HCT116 (cell line): ENCODE measurements at regions not wholly inside any gene's neighbourhood (a gene's known extent, or its start where the extent isn't known, plus 50 kb on each side); places are given as distances from the start of the nearest gene placed in this dataset.

Experiments
- ATAC-seq: fragments of 200-7000 bp; cut with Tn5 transposase; 2 replicates; pipeline ENCODE4 v1.9.1; 2020; ENCODE audit warnings: mild to moderate bottlenecking, moderate library complexity
- BruUV-seq: library from RNA; stranded (reverse); fragments of 400-500 nt; replicated peaks from 2 replicates; lab custom pipeline; 2021; lab: Mats Ljungman, UMichigan
- CTCF ChIA-PET: fragments of 300-600 bp; sonication (Branson Sonifier 250); formaldehyde crosslinking; loops from one replicate; lab custom pipeline; 2021; ENCODE audit warnings: antibody characterized with exemption; lab: Charles Lee
- POLR2A ChIA-PET: fragments of 300-600, 350-600 bp; sonication (Branson Sonifier 250); formaldehyde crosslinking; loops from one replicate; lab custom pipeline; 2021; ENCODE audit warnings: antibody characterized with exemption; lab: Charles Lee
- RAD21 ChIA-PET, 2 experiments: fragments of 300-600 bp; sonication (Branson Sonifier 250); formaldehyde crosslinking; loops; one replicate each; lab custom pipeline; 2023; ENCODE audit warnings: low total read pairs in 2 of 2; ENCODE audit not compliant: uncharacterized antibody in 2 of 2, unreplicated experiment in 2 of 2, low non-redundant PET in 1 of 2; lab: Charles Lee
- DNase-seq: peaks from one replicate; pipeline ENCODE4 v3.0.0-alpha.2; 2010; ENCODE audit warnings: low read depth, low spot score
- H2AFZ ChIP-seq: fragments of 200-600 bp; shearing (Covaris generic), sonication (generic); 2 replicates; pipeline ENCODE4 v1.6.1; 2017; ENCODE audit warnings: low read depth, mixed run types, mixed read lengths, antibody characterized with exemption, low read length; ENCODE audit not compliant: poor library complexity, severe bottlenecking
- H3K27ac ChIP-seq: 2 replicates; pipeline ENCODE4 v1.5.1; 2012; ENCODE audit warnings: low read depth, low read length
- H3K27me3 ChIP-seq: fragments of 200-600 bp; sonication (generic); 2 replicates; pipeline ENCODE4 v1.6.1; 2016; ENCODE audit warnings: mixed run types, low read length, mixed read lengths; ENCODE audit not compliant: insufficient read depth
- H3K36me3 ChIP-seq, 2 experiments: fragments of 200-500 bp in 1 of 2; fragments of 200-600 bp in 1 of 2; sonication (Bioruptor generic) in 1 of 2; sonication (generic) in 1 of 2; 2 replicates each; pipeline versions ENCODE4 v1.5.1 to v1.6.1; 2014 to 2016; ENCODE audit warnings: low read length in 2 of 2, inconsistent platforms in 1 of 2, mixed read lengths in 1 of 2, mixed run types in 1 of 2; ENCODE audit not compliant: insufficient read depth in 2 of 2, control insufficient read depth in 1 of 2
- H3K4me1 ChIP-seq, 2 experiments: fragments of 200-600 bp in 1 of 2; sonication (generic) in 1 of 2; 2 replicates each; pipeline versions ENCODE4 v1.5.1 to v1.6.1; 2012 to 2017; ENCODE audit warnings: low read length in 2 of 2, inconsistent platforms in 1 of 2, mild to moderate bottlenecking in 1 of 2, mixed read lengths in 1 of 2, mixed run types in 1 of 2, moderate library complexity in 1 of 2; ENCODE audit not compliant: insufficient read depth in 2 of 2, control insufficient read depth in 1 of 2
- H3K4me2 ChIP-seq: fragments of 200-600 bp; sonication (generic); 2 replicates; pipeline ENCODE4 v1.6.1; 2017; ENCODE audit warnings: mixed run types, low read length, mixed read lengths
- H3K4me3 ChIP-seq, 2 experiments: fragments of 200-600 bp in 1 of 2; sonication (generic) in 1 of 2; replicated peaks in 1 of 2; 2 replicates each; pipeline ENCODE4 v1.5.1; 2011 to 2016; ENCODE audit warnings: low read length in 2 of 2, control low read depth in 1 of 2, low read depth in 1 of 2, mild to moderate bottlenecking in 1 of 2, mixed read lengths in 1 of 2, mixed run types in 1 of 2
- H3K79me2 ChIP-seq: fragments of 200-600 bp; sonication (generic); 2 replicates; pipeline ENCODE4 v1.6.1; 2017; ENCODE audit warnings: mild to moderate bottlenecking, mixed run types, low read length, moderate library complexity, mixed read lengths; ENCODE audit not compliant: insufficient read depth
- H3K9ac ChIP-seq: fragments of 200-600 bp; sonication (generic); 2 replicates; pipeline ENCODE4 v1.6.1; 2016; ENCODE audit warnings: low read length, mixed read lengths
- H3K9me2 ChIP-seq: fragments of 200-600 bp; sonication (generic), shearing (Covaris generic); 2 replicates; pipeline ENCODE4 v1.6.1; 2017; ENCODE audit warnings: mixed run types, mild to moderate bottlenecking, moderate library complexity; ENCODE audit not compliant: insufficient read depth
- H3K9me3 ChIP-seq, 2 experiments: fragments of 200-500 bp in 1 of 2; fragments of 200-600 bp in 1 of 2; sonication (Bioruptor generic) in 1 of 2; sonication (generic) in 1 of 2; 2 replicates each; pipeline ENCODE4 v1.6.1; 2014 to 2017; ENCODE audit warnings: low read length in 2 of 2, mixed read lengths in 2 of 2, inconsistent platforms in 1 of 2, low read depth in 1 of 2, mild to moderate bottlenecking in 1 of 2, mixed run types in 1 of 2, moderate library complexity in 1 of 2; ENCODE audit not compliant: control insufficient read depth in 1 of 2, insufficient read depth in 1 of 2
- H4K20me1 ChIP-seq: fragments of 200-600 bp; sonication (generic), shearing (Covaris generic); 2 replicates; pipeline ENCODE4 v1.6.1; 2017; ENCODE audit warnings: mixed run types, mild to moderate bottlenecking, moderate library complexity; ENCODE audit not compliant: insufficient read depth
- CEBPB ChIP-seq: IDR thresholded peaks from 2 replicates; pipeline ENCODE4 v1.6.1; 2012; ENCODE audit warnings: low read depth
- ELF1 ChIP-seq: IDR thresholded peaks from 2 replicates; pipeline ENCODE4 v1.6.1; 2012; ENCODE audit warnings: low read depth, borderline replicate concordance
- EZH2 ChIP-seq: fragments of 200-600 bp; sonication (generic); IDR thresholded peaks from 2 replicates; pipeline ENCODE4 v1.6.1; 2017; ENCODE audit warnings: antibody characterized with exemption, mixed run types
- EZH2phosphoT487 ChIP-seq: fragments of 200-600 bp; IDR thresholded peaks from 2 replicates; pipeline ENCODE4 v1.6.1; 2018; ENCODE audit warnings: antibody characterized with exemption, borderline replicate concordance
- FOSL1 ChIP-seq: IDR thresholded peaks from 2 replicates; pipeline ENCODE4 v1.6.1; 2012; ENCODE audit warnings: low read depth
- JUND ChIP-seq: IDR thresholded peaks from 2 replicates; pipeline ENCODE4 v1.6.1; 2012
- REST ChIP-seq: IDR thresholded peaks from 2 replicates; pipeline ENCODE4 v1.6.1; 2012; ENCODE audit warnings: low read depth
- SIN3A ChIP-seq: IDR thresholded peaks from 2 replicates; pipeline ENCODE4 v1.6.1; 2012; ENCODE audit warnings: low read depth
- SP1 ChIP-seq: IDR thresholded peaks from 2 replicates; pipeline ENCODE4 v1.6.1; 2012; ENCODE audit warnings: low read depth
- TCF7L2 ChIP-seq: IDR thresholded peaks from 2 replicates; pipeline ENCODE4 v1.7.0; 2011; ENCODE audit warnings: borderline replicate concordance, inconsistent platforms; ENCODE audit not compliant: insufficient read depth, insufficient read length; ENCODE audit errors: extremely low read depth
- YY1 ChIP-seq: IDR thresholded peaks from 2 replicates; pipeline ENCODE4 v1.6.1; 2011; ENCODE audit warnings: low read length, low read depth, moderate library complexity, mild to moderate bottlenecking; ENCODE audit not compliant: insufficient replicate concordance; ENCODE audit errors: extremely low read depth
- ZFX ChIP-seq: fragments of 450-650 bp; IDR thresholded peaks from 2 replicates; pipeline ENCODE4 v1.6.1; 2017
- ZNF274 ChIP-seq: fragments of 200-500 bp; sonication (Bioruptor generic); IDR thresholded peaks from 2 replicates; pipeline ENCODE4 v1.6.1; 2014; ENCODE audit warnings: mild to moderate bottlenecking, low read depth, low read length, inconsistent platforms
- intact Hi-C: fragments of 100-400 bp; cut with micrococcal nuclease; formaldehyde crosslinking; loops from 2 replicates; pipeline ENCODE4 v1.10.0; 2022
- TF ChIP-seq, protein P1 (sequence below): IDR thresholded peaks from 2 replicates; pipeline ENCODE4 v1.6.1; 2012
- TF ChIP-seq, protein P2 (sequence below), 3 experiments: fragments of 200-600 bp in 1 of 3; sonication (generic) in 1 of 3; IDR thresholded peaks in 2 of 3; conservative IDR thresholded peaks in 1 of 3; 2 replicates each; pipeline ENCODE4 v1.5.1; 2012 to 2017; ENCODE audit warnings: low read depth in 2 of 3, low read length in 2 of 3, antibody characterized with exemption in 1 of 3, borderline replicate concordance in 1 of 3, control low read depth in 1 of 3, mild to moderate bottlenecking in 1 of 3, mixed read lengths in 1 of 3, mixed run types in 1 of 3, moderate library complexity in 1 of 3; ENCODE audit not compliant: insufficient read depth in 1 of 3
- TF ChIP-seq, protein P3 (sequence below): IDR thresholded peaks from 2 replicates; pipeline ENCODE4 v1.6.1; 2012

GRCh38 chr6:74914888-74915287, 291.0 kb downstream of the COL12A1 start:
- Histone ChIP-seq H3K9ac (no peak overlapping the region), H3K36me3 (no peaks in the 10 kb centered on the region), H4K20me1 (no peaks in the 10 kb centered on the region), H3K4me3 (no peak overlapping the region), H3K4me1 (no peaks in the 10 kb centered on the region), H3K79me2 (no peaks in the 10 kb centered on the region), H3K9me2 (no peaks in the 10 kb centered on the region; the same call in 1 of the 2 replicates), H3K9me3 (no peaks in the 10 kb centered on the region), H3K27me3 (no peaks in the 10 kb centered on the region), H3K27ac (no peak overlapping the region), H3K4me2 (no peak overlapping the region), H2AFZ (no peak overlapping the region)
- ChIA-PET RAD21 (no interaction called here), CTCF (no interaction called here), POLR2A (no interaction called here)
- ATAC-seq, result no peak
- no TSS peak for BruUV-seq
- TF ChIP-seq SIN3A, result no peak
- no peak for TF ChIP-seq SP1
- no peak for TF ChIP-seq ZNF274
- TF ChIP-seq, protein P1, sequence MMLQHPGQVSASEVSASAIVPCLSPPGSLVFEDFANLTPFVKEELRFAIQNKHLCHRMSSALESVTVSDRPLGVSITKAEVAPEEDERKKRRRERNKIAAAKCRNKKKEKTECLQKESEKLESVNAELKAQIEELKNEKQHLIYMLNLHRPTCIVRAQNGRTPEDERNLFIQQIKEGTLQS, result no peak
- TF ChIP-seq, protein P2, sequence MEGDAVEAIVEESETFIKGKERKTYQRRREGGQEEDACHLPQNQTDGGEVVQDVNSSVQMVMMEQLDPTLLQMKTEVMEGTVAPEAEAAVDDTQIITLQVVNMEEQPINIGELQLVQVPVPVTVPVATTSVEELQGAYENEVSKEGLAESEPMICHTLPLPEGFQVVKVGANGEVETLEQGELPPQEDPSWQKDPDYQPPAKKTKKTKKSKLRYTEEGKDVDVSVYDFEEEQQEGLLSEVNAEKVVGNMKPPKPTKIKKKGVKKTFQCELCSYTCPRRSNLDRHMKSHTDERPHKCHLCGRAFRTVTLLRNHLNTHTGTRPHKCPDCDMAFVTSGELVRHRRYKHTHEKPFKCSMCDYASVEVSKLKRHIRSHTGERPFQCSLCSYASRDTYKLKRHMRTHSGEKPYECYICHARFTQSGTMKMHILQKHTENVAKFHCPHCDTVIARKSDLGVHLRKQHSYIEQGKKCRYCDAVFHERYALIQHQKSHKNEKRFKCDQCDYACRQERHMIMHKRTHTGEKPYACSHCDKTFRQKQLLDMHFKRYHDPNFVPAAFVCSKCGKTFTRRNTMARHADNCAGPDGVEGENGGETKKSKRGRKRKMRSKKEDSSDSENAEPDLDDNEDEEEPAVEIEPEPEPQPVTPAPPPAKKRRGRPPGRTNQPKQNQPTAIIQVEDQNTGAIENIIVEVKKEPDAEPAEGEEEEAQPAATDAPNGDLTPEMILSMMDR (IDR thresholded peaks at IDR 0.05 in 2 of 3, conservative IDR thresholded peaks at IDR 0.05 in 1 of 3; ENCODE audit: borderline replicate concordance in 1 of 3, insufficient read depth in 1 of 3, low read depth in 2 of 3, low read length in 2 of 3), result no peak
- TF ChIP-seq TCF7L2, result no peak
- no peak for TF ChIP-seq FOSL1
- no peak for TF ChIP-seq REST
- TF ChIP-seq JUND, result no peak
- no peak for TF ChIP-seq CEBPB
- TF ChIP-seq ELF1, result no peak
- TF ChIP-seq ZFX, result no peak
- TF ChIP-seq EZH2phosphoT487, result no peak
- TF ChIP-seq, protein P3, sequence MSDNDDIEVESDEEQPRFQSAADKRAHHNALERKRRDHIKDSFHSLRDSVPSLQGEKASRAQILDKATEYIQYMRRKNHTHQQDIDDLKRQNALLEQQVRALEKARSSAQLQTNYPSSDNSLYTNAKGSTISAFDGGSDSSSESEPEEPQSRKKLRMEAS, result no peak
- TF ChIP-seq YY1, result no peak
- no peak for TF ChIP-seq EZH2
- intact Hi-C loops, result no loop called here
- no peak for DNase-seq
